ENCODE measurements at regions not wholly inside any gene's neighbourhood (a gene's known extent, or its start where the extent isn't known, plus 50 kb on each side); places are given as distances from the start of the nearest gene placed in this dataset.

- DNase-seq = no peak
Observed at GRCh38 chr6:156647140-156647784, 129.9 kb upstream of the ARID1B start.

DNA sequence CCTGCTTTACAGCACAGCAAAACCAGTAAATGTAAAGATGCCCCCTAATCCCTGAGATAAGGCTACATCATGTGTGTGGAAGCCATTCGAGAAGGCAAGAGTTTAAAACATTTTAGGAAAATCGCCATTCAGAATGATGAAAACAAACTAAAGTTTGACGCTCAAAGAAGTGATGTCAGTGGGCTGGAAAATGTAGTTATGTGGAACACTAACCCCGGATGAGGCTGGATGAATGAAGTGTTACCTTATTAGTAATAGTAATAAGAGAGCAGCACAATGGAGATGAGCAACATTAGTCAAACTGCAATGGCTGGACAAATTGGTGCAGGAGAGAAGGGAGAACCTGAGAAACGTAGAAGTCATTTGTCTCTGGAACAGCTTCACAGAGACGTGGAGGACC, 130.7 kb upstream of the ARID1B start:
- DNase-seq = no peak

DNA sequence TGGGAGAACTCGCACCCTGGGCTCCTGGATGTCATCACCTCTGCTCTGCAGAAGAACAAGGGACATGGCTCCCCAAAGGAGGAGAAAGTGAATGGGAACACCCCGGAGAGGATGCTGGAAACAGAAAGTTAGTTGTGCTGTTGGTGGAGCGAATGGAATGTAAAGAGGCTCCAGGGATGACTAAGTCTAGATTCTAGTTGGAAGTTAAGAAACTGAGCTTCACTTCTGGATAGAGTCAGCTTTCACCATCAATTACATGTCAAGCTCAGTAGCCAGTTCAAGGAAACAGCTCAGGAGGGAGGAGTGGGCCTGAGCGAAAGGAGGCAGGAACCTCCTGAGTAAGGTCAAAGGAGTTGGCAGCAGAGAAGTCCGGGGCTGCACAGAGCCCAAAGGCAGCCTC, 132.1 kb upstream of the ARID1B start:
- no peak for DNase-seq

GRCh38 chr6:156639009-156639721, 138.0 kb upstream of the ARID1B start:
- no peak for DNase-seq

GRCh38 chr6:156638581-156638980, 138.6 kb upstream of the ARID1B start:
- no peak for DNase-seq

DNA sequence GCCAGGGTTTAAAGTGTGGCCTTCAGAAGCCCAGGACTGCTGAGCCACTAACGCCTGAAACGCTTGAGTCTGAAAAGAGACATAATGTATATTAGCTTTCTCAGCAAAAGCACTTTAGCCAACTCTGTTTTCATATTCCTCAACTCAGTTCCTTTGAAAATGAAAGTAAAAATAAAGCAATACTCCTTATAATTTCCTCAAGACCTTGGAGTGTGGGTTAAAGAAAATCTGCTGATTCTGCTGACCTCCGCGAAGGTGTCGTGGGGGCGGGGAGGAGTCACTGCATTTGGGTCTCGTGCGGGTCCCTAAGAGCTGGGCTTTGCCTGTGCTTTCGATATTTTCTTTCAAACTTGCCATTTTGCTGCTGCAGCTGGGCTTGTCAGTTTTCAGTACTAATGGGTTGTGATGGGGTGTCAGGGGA, 142.2 kb upstream of the ARID1B start:
- no peak for DNase-seq

GRCh38 chr6:156634048-156634447, 143.1 kb upstream of the ARID1B start:
- DNase-seq = no peak

DNA sequence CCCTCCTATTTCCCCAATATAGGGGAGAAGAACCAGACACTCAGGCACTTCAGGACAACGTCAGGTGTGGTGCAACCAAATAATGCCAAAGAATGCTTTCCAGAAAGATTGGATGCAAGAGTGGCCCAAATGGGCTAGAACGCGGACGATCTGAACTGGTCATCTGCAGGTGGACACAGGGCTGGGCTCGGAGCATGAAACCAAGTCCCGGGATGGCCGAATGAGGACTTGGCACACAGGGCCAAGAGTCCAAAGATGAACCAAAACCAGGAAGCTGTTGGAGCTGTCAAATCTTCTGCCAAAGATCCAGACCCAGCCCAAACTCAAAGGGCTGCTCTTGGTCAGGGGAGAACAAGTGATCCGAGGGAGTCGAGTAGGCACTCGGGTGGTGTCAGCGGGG, 143.9 kb upstream of the ARID1B start:
- no peak for DNase-seq

GRCh38 chr6:156630613-156631302, 146.4 kb upstream of the ARID1B start:
- no peak for DNase-seq

GRCh38 chr6:156628805-156629204, 148.4 kb upstream of the ARID1B start:
- no peak for DNase-seq

DNA sequence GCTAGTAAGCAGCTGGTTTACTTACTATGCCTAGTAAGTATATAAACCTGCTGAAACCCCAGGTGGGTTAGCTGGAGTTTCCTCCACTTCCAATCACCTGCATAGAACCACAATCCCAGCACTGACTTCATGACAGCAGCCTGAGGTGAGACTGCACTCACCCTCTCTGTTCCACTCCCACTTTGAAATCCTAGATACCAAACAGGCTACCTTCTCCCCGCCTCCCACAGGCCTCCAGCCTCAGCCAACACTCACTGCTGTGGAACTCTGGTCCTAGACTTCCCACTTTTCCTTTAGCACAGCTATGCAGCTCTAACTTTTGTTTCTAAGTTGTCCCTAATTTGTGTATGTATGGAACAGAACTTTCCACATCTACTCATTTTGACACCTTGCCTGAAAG, 149.7 kb upstream of the ARID1B start:
- DNase-seq = no peak

DNA sequence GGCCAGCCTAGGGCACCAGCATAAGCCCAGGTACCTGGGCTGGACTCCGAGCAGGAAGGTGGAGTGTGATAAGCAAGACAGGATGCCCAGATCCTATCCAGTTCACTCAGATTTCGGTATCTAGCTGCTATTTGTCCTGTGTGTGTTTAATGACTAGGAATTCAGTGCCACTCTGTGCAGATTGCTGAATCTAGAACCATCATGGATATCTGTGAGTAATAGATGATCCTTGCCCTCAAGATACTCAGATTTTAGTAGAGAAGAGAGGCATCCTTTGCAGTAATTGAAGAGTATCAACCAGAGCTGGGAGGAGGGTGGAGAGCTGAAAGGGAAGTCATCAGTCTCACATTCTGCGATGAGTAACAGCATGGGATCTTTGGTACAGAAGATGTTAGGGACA, 155.0 kb upstream of the ARID1B start:
- no peak for DNase-seq

DNA sequence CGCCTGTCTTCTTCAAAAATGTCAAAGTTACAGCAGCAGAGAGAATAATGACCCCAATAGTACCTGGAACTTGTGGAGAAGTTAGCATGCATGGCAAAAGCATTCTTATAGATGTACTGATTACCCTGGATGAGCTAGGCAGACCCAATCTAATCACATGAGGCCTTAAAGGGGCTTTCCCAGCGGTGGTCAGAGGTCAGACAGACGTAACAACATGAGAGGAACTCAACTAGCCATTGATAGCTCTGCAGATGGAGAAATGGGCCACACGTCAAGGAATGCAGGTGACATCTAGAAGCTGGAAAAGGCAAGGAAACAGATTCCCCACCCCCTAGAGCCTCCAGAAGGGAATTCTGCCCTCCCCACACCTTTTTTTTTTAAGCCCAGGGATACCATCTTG, 156.8 kb upstream of the ARID1B start:
- DNase-seq = no peak

GRCh38 chr6:156618600-156619205, 158.5 kb upstream of the ARID1B start:
- no peak for DNase-seq

GRCh38 chr6:156617941-156618340, 159.2 kb upstream of the ARID1B start:
- DNase-seq = no peak

GRCh38 chr6:156617376-156617775, 159.8 kb upstream of the ARID1B start:
- DNase-seq = no peak

DNA sequence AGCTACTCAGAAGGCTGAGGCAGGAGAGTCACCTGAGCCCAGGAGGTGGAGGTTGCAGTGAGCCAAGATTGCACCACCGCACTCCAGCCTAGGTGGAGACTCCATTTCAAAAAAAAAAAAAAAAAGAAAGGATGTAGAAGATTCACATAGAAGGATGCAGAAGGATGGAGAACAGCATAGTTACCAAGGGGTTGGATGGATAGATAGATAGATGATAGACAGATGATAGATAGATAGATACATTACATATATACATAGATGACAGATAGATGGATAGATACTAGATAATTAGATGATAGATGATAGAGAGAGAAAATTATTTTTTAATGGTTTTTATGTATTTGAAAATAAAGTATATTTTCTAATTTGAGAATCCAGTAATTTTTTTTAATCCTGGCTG, 160.7 kb upstream of the ARID1B start:
- no peak for DNase-seq

DNA sequence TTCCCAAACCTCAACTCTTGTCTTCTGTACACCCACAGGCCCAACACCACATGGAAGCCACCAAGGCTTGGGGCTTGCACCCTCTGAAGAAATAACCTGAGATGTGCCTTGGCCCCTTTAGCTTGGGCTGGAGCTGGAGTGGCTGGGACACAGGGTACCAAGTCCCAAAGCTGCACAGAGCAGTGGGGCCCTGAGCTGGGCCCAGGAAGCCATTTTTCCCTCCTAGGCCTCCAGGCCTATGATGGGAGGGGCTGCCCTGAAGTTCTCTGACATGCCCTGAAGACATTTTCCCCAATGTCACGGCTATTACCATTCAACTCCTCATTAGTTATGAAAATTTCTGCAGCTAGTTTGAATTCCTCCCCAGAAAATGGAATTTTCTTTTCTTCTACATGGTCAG, 163.2 kb upstream of the ARID1B start:
- DNase-seq = no peak

DNA sequence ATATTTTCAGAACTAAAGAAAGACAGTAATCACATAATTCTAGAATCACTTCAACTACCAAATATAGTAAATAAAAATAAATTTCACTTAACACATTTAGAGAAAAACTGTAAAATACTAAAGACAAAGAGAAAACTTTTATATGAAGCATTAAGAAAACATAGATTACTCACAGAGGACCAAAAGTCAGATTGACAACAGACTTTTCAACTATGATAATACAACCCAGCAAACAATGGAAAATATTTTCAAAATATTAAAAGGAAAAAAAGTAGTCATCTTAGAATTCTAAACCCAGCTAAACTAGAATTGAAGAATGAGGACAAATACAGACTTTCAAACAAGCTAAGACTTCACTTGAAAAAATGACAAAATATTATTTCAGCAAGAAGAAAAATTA, 164.8 kb upstream of the ARID1B start:
- DNase-seq = no peak

DNA sequence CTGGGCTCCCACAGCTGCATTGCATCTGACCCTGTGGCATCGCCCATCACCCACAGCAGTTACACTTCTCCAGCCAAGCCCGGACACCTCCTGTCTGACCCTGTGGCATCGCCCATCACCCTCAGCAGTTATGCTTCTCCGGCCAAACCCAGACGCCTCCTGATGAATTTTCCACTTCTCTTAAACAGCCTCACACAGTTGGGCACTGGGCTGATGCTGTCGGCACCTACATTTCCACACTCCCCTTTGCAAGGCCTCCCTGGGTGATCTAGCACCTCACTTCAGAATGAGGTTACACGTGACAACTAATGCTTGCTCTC, 175.2 kb upstream of the ARID1B start:
- DNase-seq = no peak

- no peak for DNase-seq
Observed at GRCh38 chr6:156601152-156602065, 175.8 kb upstream of the ARID1B start.

DNA sequence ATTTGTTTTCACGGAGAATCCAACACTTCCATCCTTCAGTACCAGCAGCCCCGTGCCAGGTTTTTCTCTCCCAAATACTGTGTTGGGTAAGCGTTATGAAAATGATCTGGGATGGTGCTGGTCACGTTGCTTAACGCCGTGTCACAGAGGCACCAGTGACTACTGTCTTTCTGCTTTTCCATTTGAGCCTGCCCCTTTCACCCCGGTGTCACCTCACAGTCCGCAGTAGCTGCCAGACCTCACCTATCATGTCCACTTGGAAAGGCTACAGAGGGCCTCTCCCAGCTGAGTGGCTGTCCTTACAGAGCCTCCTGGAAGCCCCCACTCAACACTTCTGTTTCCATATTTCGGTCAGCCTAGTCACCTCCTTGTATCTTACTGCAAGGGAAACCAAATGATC, 176.5 kb upstream of the ARID1B start:
- DNase-seq = no peak

Measured in CD4-positive, alpha-beta T cell treated with Interleukin-17A for 1 hour (primary cell).